K562 (cell line): ENCODE measurements at regions not wholly inside any gene's neighbourhood (a gene's known extent, or its start where the extent isn't known, plus 50 kb on each side); places are given as distances from the start of the nearest gene placed in this dataset.
A peak's percentile ranks its signal among the peaks of the same experiment; 100 is the strongest.

ENCODE experiments used
- GABPA ChIP-seq: fragments of 200-800 bp; sonication (Bioruptor generic); conservative IDR thresholded peaks from 2 replicates; pipeline ENCODE4 v1.6.1; 2016; ENCODE audit warnings: low read depth, missing genetic modification characterization, missing compliant biosample characterization
- PREB ChIP-seq: sonication (generic); formaldehyde crosslinking; IDR thresholded peaks from 2 replicates; pipeline ENCODE4 v1.8.1; 2023; ENCODE audit warnings: mild to moderate bottlenecking, missing genetic modification reagents
- ZNF589 ChIP-seq: fragments of 200-800 bp; sonication (Bioruptor generic); IDR thresholded peaks from 2 replicates; pipeline ENCODE4 v1.6.1; 2016; ENCODE audit warnings: low read depth, missing genetic modification characterization, missing compliant biosample characterization
- TF ChIP-seq, protein P1 (sequence below), 2 experiments: fragments of 450-650 bp; IDR thresholded peaks; 2 replicates each; pipeline ENCODE4 v1.6.1; 2016; ENCODE audit warnings: mild to moderate bottlenecking in 2 of 2, borderline replicate concordance in 1 of 2, low read depth in 1 of 2, moderate library complexity in 1 of 2
- TF ChIP-seq, protein P2 (sequence below), 2 experiments: fragments of 450-650 bp; IDR thresholded peaks; 2 replicates each; pipeline ENCODE4 v1.6.1; 2018; ENCODE audit warnings: mild to moderate bottlenecking in 2 of 2, low read depth in 1 of 2; ENCODE audit not compliant: partially characterized antibody in 2 of 2

- TF ChIP-seq, protein P1, sequence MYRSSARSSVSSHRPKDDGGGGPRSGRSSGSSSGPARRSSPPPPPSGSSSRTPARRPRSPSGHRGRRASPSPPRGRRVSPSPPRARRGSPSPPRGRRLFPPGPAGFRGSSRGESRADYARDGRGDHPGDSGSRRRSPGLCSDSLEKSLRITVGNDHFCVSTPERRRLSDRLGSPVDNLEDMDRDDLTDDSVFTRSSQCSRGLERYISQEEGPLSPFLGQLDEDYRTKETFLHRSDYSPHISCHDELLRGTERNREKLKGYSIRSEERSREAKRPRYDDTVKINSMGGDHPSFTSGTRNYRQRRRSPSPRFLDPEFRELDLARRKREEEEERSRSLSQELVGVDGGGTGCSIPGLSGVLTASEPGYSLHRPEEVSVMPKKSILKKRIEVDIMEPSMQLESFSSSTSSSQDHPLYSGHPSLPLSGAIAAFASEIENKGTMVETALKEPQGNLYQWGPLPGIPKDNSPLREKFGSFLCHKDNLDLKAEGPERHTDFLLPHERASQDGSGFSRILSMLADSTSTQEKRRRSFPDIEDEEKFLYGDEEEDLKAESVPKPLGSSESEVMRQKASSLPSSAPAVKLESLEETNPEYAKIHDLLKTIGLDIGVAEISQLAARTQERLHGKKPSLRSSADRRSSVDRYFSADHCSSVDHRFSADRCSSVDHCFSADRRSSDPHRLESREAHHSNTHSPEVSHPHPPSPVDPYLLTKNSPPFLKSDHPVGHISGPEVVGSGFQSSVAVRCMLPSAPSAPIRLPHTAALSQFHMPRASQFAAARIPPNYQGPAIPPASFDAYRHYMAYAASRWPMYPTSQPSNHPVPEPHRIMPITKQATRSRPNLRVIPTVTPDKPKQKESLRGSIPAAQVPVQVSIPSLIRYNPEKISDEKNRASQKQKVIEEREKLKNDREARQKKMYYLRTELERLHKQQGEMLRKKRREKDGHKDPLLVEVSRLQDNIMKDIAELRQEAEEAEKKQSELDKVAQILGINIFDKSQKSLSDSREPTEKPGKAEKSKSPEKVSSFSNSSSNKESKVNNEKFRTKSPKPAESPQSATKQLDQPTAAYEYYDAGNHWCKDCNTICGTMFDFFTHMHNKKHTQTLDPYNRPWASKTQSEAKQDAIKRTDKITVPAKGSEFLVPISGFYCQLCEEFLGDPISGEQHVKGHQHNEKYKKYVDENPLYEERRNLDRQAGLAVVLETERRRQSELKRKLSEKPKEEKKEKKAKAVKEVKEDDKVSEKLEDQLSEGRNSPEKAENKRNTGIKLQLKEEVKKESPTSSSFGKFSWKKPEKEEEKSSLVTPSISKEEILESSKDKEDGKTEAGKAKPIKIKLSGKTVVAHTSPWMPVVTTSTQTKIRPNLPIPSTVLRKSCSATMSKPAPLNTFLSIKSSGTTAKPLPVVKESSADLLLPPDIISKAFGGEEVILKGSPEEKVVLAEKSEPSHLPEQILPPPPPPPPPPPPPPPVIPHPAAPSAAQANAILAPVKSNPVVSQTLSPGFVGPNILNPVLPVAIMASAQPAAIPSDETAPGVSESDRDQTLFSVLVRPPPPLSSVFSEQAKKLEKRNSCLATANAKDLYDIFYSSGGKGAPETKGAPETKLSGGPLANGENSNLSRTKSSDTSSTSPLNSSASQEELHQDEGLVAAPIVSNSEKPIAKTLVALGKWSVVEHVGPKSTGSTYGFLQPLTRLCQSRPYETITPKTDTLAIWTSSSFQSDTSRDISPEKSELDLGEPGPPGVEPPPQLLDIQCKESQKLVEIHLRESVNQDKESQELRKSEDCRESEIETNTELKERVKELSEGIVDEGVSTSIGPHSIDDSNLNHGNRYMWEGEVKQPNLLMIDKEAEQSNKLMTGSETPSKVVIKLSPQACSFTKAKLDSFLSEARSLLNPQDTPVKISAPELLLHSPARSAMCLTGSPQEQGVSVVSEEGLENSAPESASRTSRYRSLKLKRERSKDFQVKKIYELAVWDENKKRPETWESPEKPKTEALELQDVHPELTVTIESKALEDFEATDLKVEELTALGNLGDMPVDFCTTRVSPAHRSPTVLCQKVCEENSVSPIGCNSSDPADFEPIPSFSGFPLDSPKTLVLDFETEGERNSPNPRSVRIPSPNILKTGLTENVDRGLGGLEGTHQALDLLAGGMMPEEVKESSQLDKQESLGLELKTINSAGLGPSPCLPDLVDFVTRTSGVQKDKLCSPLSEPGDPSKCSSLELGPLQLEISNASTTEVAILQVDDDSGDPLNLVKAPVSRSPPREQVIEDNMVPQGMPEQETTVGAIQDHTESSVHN (IDR thresholded peaks at IDR 0.05; ENCODE audit: borderline replicate concordance in 1 of 2, low read depth in 1 of 2): 0 out of 4 replicates have a peak, but pooled peaks of 1 of the 2 experiments have one; percentile 8
- TF ChIP-seq ZNF589 (CRISPR knock-in tag): no peak
- TF ChIP-seq, protein P2, sequence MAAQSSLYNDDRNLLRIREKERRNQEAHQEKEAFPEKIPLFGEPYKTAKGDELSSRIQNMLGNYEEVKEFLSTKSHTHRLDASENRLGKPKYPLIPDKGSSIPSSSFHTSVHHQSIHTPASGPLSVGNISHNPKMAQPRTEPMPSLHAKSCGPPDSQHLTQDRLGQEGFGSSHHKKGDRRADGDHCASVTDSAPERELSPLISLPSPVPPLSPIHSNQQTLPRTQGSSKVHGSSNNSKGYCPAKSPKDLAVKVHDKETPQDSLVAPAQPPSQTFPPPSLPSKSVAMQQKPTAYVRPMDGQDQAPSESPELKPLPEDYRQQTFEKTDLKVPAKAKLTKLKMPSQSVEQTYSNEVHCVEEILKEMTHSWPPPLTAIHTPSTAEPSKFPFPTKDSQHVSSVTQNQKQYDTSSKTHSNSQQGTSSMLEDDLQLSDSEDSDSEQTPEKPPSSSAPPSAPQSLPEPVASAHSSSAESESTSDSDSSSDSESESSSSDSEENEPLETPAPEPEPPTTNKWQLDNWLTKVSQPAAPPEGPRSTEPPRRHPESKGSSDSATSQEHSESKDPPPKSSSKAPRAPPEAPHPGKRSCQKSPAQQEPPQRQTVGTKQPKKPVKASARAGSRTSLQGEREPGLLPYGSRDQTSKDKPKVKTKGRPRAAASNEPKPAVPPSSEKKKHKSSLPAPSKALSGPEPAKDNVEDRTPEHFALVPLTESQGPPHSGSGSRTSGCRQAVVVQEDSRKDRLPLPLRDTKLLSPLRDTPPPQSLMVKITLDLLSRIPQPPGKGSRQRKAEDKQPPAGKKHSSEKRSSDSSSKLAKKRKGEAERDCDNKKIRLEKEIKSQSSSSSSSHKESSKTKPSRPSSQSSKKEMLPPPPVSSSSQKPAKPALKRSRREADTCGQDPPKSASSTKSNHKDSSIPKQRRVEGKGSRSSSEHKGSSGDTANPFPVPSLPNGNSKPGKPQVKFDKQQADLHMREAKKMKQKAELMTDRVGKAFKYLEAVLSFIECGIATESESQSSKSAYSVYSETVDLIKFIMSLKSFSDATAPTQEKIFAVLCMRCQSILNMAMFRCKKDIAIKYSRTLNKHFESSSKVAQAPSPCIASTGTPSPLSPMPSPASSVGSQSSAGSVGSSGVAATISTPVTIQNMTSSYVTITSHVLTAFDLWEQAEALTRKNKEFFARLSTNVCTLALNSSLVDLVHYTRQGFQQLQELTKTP (IDR thresholded peaks at IDR 0.05; ENCODE audit: low read depth in 1 of 2, partially characterized antibody in 2 of 2): peak in 1 of 2 experiments; percentile 85
- TF ChIP-seq PREB (CRISPR knock-in tag): no peak
- no peak for TF ChIP-seq GABPA (tag)
These were observed 275.1 kb upstream of the PRDM1 start (continued) for GRCh38 chr6:105810922-105811482.
